B cell (primary cell): ENCODE measurements at regions not wholly inside any gene's neighbourhood (a gene's known extent, or its start where the extent isn't known, plus 50 kb on each side); places are given as distances from the start of the nearest gene placed in this dataset.

Experiments used
- ATAC-seq: fragments of 200-7000 bp; cut with Tn5 transposase; one replicate; pipeline ENCODE4 v1.10.0; 2021; ENCODE audit warnings: low read depth, mild to moderate bottlenecking, moderate number of reproducible peaks, moderate library complexity
- CTCF ChIA-PET: fragments of 350-600 bp; sonication (Branson Sonifier 250); formaldehyde crosslinking; loops from one replicate; lab custom pipeline; 2021; ENCODE audit warnings: antibody characterized with exemption, inconsistent platforms; lab: Charles Lee
- POLR2A ChIA-PET: fragments of 350-600 bp; sonication (Branson Sonifier 250); formaldehyde crosslinking; loops from one replicate; lab custom pipeline; 2021; ENCODE audit warnings: antibody characterized with exemption; lab: Charles Lee
- DNase-seq: peaks from one replicate; pipeline ENCODE4 v3.0.0; 2013
- H2AFZ ChIP-seq: 2 replicates; pipeline ENCODE4 v1.6.1; 2012; ENCODE audit warnings: mild to moderate bottlenecking, low read depth, low read length; ENCODE audit not compliant: insufficient read depth, poor library complexity, severe bottlenecking
- H3K27ac ChIP-seq, 2 donors: 1 replicate in 1 of 2; 2 replicates in 1 of 2; pipeline ENCODE4 v1.5.1; 2012 to 2013; ENCODE audit warnings: low read length in 2 of 2, mild to moderate bottlenecking in 2 of 2, moderate library complexity in 1 of 2
- H3K27me3 ChIP-seq, 4 experiments: fragments of 200-600 bp in 1 of 4; sonication (generic) in 1 of 4; replicated peaks in 1 of 4; 1 replicate in 2 of 4; 2 replicates in 2 of 4; pipeline versions ENCODE4 v1.6.1 to v1.7.0; 2013 to 2016; ENCODE audit warnings: low read length in 3 of 4, mild to moderate bottlenecking in 2 of 4, mixed read lengths in 1 of 4, moderate library complexity in 1 of 4; ENCODE audit not compliant: insufficient read depth in 4 of 4, control insufficient read depth in 3 of 4; ENCODE audit errors: control extremely low read depth in 1 of 4
- H3K36me3 ChIP-seq, 2 experiments: replicated peaks in 1 of 2; 1 replicate in 1 of 2; 2 replicates in 1 of 2; pipeline versions ENCODE4 v1.6.1 to v1.7.1; 2013; ENCODE audit warnings: low read length in 1 of 2; ENCODE audit not compliant: insufficient read depth in 2 of 2, control insufficient read depth in 1 of 2; ENCODE audit errors: control extremely low read depth in 1 of 2, extremely low read depth in 1 of 2
- H3K4me1 ChIP-seq, 2 donors: fragments of 200-600 bp in 1 of 2; sonication (generic) in 1 of 2; 1 replicate in 1 of 2; 2 replicates in 1 of 2; pipeline versions ENCODE4 v1.5.1 to v1.6.1; 2013 to 2017; ENCODE audit warnings: low read length in 2 of 2; ENCODE audit not compliant: control insufficient read depth in 2 of 2, insufficient read depth in 2 of 2
- H3K4me2 ChIP-seq: replicated peaks from 2 replicates; pipeline ENCODE3; 2012; ENCODE audit warnings: mild to moderate bottlenecking, low read depth, low read length; ENCODE audit not compliant: poor library complexity, severe bottlenecking
- H3K4me3 ChIP-seq, 5 experiments: fragments of 200-600 bp in 1 of 5; sonication (generic) in 1 of 5; 1 replicate in 3 of 5; 2 replicates in 2 of 5; pipeline versions ENCODE4 v1.5.1 to v1.7.0; 2011 to 2016; ENCODE audit warnings: low read length in 4 of 5, mild to moderate bottlenecking in 4 of 5, low read depth in 2 of 5, control low read depth in 1 of 5, moderate library complexity in 1 of 5; ENCODE audit not compliant: insufficient read depth in 1 of 5; ENCODE audit errors: control extremely low read depth in 1 of 5, extremely low read depth in 1 of 5
- H3K79me2 ChIP-seq: fragments of 200-600 bp; sonication (generic); one replicate; pipeline ENCODE4 v1.6.0; 2016; ENCODE audit warnings: low read length; ENCODE audit not compliant: control insufficient read depth, insufficient read depth
- H3K9ac ChIP-seq: fragments of 200-600 bp; sonication (generic); 2 replicates; pipeline ENCODE4 v1.6.1; 2017; ENCODE audit warnings: mild to moderate bottlenecking, low read length, moderate library complexity
- H3K9me3 ChIP-seq, 3 donors: one replicate each; pipeline versions ENCODE4 v1.6.1 to v1.7.1; 2013; ENCODE audit warnings: low read length in 2 of 3; ENCODE audit not compliant: control insufficient read depth in 2 of 3, insufficient read depth in 1 of 3; ENCODE audit errors: control extremely low read depth in 1 of 3
- H4K20me1 ChIP-seq: 2 replicates; pipeline ENCODE4 v1.6.0; 2012; ENCODE audit warnings: mild to moderate bottlenecking, low read length; ENCODE audit not compliant: insufficient read depth, control insufficient read depth, poor library complexity, severe bottlenecking
- H3K27ac Mint-ChIP-seq: one replicate; pipeline ENCODE4 v1.8.0; 2021; ENCODE audit warnings: mixed read lengths
- H3K27me3 Mint-ChIP-seq: one replicate; pipeline ENCODE4 v1.8.0; 2021; ENCODE audit warnings: mixed read lengths
- H3K4me1 Mint-ChIP-seq: one replicate; pipeline ENCODE4 v1.8.0; 2021; ENCODE audit warnings: mixed read lengths
- H3K4me3 Mint-ChIP-seq: one replicate; pipeline ENCODE4 v1.8.0; 2021; ENCODE audit warnings: mixed read lengths
- H3K9me3 Mint-ChIP-seq: one replicate; pipeline ENCODE4 v1.8.0; 2022; ENCODE audit warnings: mixed read lengths; ENCODE audit not compliant: insufficient read depth
- EZH2 ChIP-seq: IDR thresholded peaks from 2 replicates; pipeline ENCODE4 v1.6.1; 2012; ENCODE audit warnings: borderline replicate concordance, low read depth, mild to moderate bottlenecking, moderate library complexity, low read length; ENCODE audit not compliant: insufficient read depth, poor library complexity, severe bottlenecking
- WGBS: methylation state at CpG from one replicate; pipeline ENCODE4 v1.1.5; 2013; ENCODE audit warnings: missing lambda C conversion rate; ENCODE audit not compliant: insufficient coverage; 5-methylcytosine and 5-hydroxymethylcytosine counted together
- intact Hi-C: fragments of 100-400 bp; cut with micrococcal nuclease; formaldehyde crosslinking; loops from one replicate; pipeline ENCODE4 v1.10.0; 2022
- TF ChIP-seq, protein P1 (sequence below): fragments of 200-600 bp; IDR thresholded peaks from one replicate; pipeline ENCODE4 v1.8.0; 2022; ENCODE audit warnings: antibody characterized with exemption, mild to moderate bottlenecking

DNA sequence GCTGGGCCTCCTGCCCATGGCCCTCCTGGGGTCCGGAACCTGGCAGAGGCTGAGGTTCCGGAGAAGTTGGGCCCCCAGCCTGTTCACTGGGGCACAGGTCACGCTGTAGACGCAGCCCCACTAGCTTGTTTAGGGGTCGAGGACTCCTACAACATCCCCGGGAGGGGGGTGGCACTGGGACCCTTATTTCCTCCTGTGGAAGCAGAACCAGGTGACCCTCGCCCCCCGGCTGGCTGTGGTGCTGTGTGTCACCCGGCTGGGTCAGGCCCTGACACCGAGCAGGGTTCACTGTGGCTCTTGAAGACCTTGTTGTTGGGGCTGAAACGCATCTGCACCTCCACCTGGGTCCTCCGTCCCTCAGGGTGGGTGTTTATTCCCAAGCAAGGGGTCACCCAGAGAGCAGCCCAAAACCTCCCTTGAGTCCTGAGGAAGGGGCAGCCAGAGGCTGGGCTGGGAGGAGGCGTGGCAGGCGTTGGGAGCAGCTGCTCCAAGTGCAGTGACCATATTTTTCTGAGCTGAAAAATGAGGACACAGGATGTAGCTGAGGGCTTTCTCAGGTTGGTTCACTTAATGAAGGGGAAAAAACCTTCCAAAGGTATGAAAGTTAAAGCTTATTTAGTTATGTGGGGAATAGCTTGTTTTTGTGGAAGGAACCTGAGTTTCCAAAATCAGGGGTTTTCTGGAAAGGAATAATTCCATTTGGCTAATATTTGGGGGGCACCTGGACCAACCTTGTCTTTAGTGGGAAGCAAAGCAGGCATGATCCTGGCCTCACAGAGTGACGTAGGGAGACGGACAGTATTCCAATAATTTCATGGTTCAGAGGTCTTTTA, 164.7 kb upstream of the IER5L start:
- H3K9me3 Mint-ChIP-seq, result no peaks in the 10 kb centered on the region
- Histone ChIP-seq H3K27me3 (peaks cover 0 to 5% (median 0%) of the 10 kb centered on the region in 4 experiments), H3K36me3 (no peaks in the 10 kb centered on the region), H3K9me3 (peaks cover 0 to 8% (median 0%) of the 10 kb centered on the region in 3 donors), H3K79me2 (no peaks in the 10 kb centered on the region), H3K4me3 (no peak overlapping the region), H4K20me1 (no peaks in the 10 kb centered on the region), H2AFZ (no peak overlapping the region), H3K9ac (no peak overlapping the region), H3K4me2 (no peak overlapping the region), H3K27ac (no peak overlapping the region), H3K4me1 (peaks cover 0 to 5% of the 10 kb centered on the region in 2 donors)
- no peak overlapping the region for H3K27ac Mint-ChIP-seq
- ChIA-PET POLR2A (no interaction called here), CTCF (interaction anchor here (0.8 kb wide), 1 partner anchor 211 kb away, joined by 3 read pairs; no protein-coding TSS in a partner anchor)
- ATAC-seq, result no peak
- peaks cover 3% of the 10 kb centered on the region for H3K27me3 Mint-ChIP-seq
- WGBS, result 92% methylated on average over 16 of the region's 16 CpGs
- H3K4me1 Mint-ChIP-seq, result peaks cover 2% of the 10 kb centered on the region
- intact Hi-C loops, result no loop called here
- TF ChIP-seq, protein P1, sequence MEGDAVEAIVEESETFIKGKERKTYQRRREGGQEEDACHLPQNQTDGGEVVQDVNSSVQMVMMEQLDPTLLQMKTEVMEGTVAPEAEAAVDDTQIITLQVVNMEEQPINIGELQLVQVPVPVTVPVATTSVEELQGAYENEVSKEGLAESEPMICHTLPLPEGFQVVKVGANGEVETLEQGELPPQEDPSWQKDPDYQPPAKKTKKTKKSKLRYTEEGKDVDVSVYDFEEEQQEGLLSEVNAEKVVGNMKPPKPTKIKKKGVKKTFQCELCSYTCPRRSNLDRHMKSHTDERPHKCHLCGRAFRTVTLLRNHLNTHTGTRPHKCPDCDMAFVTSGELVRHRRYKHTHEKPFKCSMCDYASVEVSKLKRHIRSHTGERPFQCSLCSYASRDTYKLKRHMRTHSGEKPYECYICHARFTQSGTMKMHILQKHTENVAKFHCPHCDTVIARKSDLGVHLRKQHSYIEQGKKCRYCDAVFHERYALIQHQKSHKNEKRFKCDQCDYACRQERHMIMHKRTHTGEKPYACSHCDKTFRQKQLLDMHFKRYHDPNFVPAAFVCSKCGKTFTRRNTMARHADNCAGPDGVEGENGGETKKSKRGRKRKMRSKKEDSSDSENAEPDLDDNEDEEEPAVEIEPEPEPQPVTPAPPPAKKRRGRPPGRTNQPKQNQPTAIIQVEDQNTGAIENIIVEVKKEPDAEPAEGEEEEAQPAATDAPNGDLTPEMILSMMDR, result no peak
- no peak for TF ChIP-seq EZH2
- no peak overlapping the region for H3K4me3 Mint-ChIP-seq
- no peak for DNase-seq

DNA sequence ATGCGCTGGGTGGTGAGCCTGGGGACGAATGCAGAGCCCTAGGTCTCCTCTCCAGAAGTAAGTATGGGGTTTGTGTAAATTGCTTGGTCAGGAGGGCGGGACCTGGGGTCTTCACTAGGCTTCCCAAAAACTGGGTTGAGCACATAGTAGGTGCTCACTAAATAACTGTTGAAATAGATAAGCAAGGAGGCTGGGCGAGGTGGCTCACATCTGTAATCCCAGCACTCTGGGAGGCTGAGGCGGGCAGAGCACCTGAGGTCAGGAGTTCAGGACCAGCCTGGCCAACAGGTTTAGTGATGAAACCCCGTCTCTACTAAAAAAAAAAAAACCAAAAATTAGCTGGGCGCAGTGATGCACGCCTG, 163.9 kb upstream of the IER5L start:
- peaks cover 6% of the 10 kb centered on the region for H3K27me3 Mint-ChIP-seq
- no peak overlapping the region for H3K4me3 Mint-ChIP-seq
- Histone ChIP-seq H3K27me3 (peaks cover 0 to 13% (median 3%) of the 10 kb centered on the region in 4 experiments), H3K4me3 (no peak overlapping the region), H3K4me1 (peaks cover 3 to 9% of the 10 kb centered on the region in 2 donors), H3K4me2 (no peak overlapping the region), H3K9ac (no peak overlapping the region), H3K79me2 (no peaks in the 10 kb centered on the region), H3K36me3 (no peaks in the 10 kb centered on the region), H2AFZ (no peak overlapping the region), H3K9me3 (peaks cover 0 to 13% (median 0%) of the 10 kb centered on the region in 3 donors), H3K27ac (no peak overlapping the region), H4K20me1 (no peaks in the 10 kb centered on the region)
- ATAC-seq, result no peak
- no peaks in the 10 kb centered on the region for H3K9me3 Mint-ChIP-seq
- no peak for TF ChIP-seq EZH2
- TF ChIP-seq, protein P1, result no peak
- 85% methylated on average over 5 of the region's 8 CpGs for WGBS
- CTCF ChIA-PET, result interaction anchor here (0.8 kb wide), 1 partner anchor 210 kb away, joined by 3 read pairs; no protein-coding TSS in a partner anchor
- DNase-seq, result no peak
- no peak overlapping the region for H3K27ac Mint-ChIP-seq
- intact Hi-C loops, result no loop called here
- POLR2A ChIA-PET, result no interaction called here
- H3K4me1 Mint-ChIP-seq, result peaks cover 2% of the 10 kb centered on the region
